Fibroblast of skin of scalp (primary cell): ENCODE measurements at regions not wholly inside any gene's neighbourhood (a gene's known extent, or its start where the extent isn't known, plus 50 kb on each side); places are given as distances from the start of the nearest gene placed in this dataset.
"Not testable (repeated sequence)": the region's sequence is repeated elsewhere in the genome, so short reads cannot be mapped to it uniquely, and the experiment has no call there.

ENCODE experiments used
- DNase-seq: peaks from one replicate; pipeline ENCODE4 v3.0.0-alpha.2; 2013

DNA sequence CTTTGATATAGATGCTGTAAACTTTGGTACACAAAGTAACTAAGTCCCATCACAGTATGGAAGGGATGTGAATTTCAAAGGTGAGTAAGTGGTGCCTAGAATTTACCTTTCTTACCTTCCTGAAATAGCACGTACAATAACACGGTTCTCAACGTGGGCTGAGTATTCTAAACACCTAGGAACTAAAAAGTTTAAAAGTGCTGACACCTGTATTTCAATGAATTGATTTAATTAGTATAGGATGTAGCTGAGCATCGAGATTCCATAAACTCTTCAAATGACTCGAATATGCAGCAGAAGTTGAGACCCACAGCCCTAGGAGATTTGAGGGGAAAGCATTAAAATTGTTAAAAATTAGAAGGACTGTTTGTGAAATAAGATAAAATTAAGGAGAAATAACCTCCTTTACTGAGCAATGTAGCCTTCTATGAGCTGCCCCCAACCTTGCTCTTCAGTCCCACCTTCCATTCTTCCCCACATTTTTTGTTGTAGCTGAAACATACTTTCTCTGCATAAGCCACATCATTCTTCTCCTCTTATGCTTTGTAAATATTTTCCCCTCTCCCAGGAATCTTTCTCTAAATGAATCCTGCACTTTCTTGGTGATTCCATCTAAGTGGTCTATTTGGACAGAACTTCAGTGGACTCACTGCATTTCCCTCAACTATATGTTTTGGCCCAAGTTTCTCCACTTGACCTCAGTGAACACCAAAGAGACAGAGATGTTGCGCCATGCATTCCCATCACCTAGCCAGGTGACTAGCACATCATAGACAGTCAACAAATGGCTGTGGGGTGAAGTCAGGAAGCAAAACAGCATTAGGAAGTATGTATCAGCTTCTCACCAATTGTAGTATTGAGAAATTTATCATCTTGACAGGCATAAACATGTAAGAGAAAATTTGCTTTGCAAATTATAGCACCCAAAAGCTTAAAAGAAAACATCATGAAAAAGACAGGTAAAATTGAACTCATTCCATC lies 156.5 kb upstream of the TAS2R1 start:
- no peak for DNase-seq

DNA sequence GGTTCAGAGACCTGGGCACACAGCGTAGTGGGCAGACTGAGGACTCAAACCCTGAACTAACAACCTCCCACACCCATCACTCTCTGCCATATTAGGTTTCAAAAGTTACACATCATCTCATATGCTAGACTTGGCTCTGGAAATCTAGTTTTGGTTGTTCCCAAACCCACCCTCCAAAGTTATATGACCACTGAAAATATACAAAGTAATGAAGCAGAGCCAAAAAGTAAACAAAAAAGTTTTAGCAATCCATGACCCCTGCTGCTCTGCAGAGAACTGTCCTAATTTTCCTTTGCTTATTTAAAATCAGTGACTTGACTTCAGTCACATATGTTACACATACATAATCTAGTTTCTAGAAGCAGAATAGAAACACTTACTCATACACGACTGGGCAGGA lies 155.6 kb upstream of the TAS2R1 start:
- no peak for DNase-seq

DNA sequence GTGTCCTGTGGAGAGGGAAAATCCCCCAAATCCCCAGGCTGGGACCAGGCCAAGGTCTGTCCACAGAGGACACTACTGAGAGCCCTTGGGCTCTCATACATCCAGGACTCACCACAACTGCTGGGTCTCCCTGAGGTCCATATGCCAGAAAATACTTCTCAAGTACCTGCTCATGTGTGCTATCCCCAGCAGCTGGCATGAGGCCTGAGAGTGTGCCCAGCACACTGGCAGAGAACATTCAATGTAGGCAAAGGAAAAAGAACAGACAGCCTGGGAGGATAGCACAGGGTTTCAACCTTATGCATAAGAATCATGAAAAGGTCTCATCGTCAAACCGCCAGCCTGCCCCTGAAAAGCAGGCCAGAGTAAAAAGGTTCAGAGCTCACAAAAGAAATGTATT lies 154.1 kb upstream of the TAS2R1 start:
- no peak for DNase-seq

DNA sequence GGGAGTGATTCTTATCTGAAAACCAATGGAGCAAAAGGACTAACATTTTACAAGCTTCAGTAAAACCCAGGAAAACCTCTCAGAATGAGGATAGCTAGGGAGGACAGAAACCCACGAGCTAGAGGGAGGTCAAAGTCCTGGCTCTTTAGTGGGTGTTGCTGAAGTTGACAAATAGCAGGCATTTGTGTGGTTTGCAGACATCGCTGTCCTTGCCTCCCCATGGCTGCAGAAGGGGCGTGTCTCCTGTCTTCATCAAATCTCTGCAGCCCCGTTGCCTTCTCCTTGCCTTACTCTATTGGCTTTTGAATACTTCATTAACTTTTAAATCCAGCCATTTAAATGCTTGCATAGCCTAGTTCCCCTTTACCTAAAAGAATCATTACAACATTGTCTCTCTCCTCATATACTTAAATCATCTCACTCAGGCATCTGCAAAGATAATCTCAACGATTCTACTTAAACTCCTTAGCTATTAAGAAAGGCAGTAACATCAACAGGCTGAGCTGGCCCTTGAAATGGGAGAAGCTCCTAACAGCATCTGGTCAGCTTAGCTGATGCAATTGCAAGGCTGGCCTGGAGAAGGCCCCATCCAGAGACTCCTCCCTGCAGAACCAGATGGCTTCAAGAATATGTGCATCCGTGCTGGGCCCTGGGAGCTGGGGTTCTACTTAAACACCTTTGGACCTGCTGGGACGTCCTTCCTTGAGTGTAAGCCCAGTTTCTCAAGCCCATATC lies 152.8 kb upstream of the TAS2R1 start:
- peak; percentile 30 for DNase-seq

DNA sequence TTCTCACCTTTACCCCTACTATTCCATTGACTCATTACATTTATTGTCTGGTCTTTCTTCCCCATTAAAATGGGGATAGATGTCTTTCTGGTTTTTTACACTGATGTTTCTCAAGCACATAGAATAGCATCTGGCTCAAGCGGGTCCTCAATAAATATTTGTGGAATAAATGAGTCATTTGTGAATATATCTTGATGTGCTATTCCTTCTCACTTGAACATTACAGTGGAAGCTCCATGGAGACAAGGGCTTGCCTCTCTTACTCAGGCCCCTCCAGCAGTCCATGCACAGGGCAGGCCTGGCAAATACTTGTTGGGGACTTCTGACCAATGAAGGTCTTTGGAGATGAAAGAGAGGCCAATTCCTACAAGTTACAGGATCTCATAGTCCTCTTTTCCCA lies 151.7 kb upstream of the TAS2R1 start:
- DNase-seq = no peak

DNA sequence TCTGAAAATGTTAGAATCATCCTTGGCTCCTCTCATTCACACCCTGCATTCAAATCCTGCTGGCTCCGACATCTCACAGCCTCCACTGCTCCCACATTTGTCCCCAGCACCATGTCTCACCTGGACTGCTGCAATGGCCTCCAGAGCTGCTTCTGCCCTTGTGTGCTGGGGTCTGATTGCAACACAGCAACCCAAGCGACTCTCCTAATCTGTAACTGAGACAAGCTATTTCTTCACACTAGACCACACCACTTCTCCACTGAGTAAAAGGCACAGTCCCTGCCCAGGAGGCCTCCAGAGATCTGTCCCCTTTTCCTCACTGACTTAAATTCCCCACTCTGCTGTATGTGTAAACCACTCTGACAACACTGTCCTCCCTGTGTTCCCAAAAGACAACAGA lies 151.1 kb upstream of the TAS2R1 start:
- DNase-seq = no peak

DNA sequence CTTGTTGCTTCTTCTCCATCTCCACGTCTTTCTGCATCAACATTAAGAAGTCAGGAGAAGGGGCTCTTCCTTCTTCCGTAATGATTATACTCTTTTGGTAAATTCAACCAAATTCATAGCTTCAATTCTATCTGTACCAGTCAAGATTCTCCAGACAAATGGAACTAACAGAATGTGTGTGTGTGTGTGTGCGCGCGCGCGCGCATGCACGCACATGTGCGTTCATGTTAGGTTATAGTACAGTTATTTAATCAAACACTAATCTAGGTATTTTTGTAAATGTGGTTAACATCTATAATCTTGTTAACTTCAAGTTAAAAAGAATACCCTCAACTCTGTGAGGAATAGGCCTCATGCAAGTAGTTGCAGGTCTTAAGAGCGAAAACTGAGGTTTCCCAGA lies 150.3 kb upstream of the TAS2R1 start:
- DNase-seq = no peak

DNA sequence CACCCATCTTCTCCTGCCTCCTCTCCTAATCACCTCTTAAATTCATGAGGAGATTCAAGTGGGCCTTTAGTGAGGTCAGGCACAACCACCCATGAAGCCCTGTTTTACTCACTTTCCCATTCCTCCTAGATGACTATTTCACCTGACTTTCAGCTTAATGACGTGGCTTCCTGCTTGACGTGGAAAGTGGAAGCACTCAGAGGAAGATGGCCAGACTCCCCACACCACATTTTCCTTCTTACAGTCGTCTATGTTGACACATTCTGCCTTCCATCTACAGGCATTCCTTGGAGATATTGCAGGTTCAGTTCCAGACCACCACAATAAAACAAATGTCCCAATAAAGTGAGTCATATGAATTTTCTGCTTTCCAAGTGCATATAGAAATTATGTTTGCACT lies 146.4 kb upstream of the TAS2R1 start:
- peak; percentile 28 for DNase-seq

DNA sequence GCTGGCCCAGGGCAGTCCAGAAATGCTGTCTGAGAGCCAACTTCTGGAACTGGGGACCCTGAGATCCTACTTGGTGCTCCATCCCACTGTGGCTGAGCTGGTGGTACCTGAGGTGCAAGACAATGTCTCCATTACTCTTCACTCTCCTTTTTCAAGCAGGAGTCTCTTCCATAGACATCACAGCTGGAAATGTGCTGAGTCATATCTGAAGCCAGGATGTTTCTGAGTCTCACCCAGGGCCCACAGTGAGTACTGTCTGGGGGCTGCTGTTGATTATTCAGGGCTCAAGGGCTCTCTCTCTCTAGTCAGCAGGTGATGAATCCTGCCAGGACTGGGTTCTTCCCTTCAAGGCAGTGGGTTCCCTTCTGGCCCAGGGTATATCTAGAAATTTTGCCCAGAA lies 145.2 kb upstream of the TAS2R1 start:
- peak; percentile 66 for DNase-seq

DNA sequence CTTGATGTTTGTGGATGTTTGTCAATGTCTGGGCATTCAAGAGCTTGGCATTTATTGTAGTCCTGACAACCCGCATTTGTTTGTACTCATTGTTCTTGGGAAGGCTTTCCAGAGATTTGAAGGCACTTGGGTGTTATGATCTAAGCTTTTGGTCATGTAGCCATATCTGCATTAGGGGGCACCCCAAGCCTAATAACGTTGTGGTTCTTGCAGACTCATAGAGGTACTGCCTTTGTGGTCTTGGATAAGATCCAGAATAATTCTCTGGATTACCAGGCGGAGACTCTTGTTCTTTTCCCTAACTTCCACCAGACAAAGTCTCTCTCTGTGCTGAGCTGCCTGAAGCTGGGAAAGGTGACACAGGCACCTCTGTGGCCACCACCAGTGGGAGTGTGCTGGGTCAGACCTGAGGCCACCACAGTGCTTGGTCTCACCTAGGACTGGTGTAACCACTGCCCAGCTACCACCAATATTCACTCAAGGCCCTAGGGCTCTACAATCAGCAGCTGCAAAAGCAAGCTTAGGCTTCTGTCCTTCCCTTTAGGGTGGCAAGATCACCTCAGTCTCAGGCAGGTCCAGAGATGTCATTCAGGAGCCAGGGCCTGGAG lies 144.4 kb upstream of the TAS2R1 start:
- peak; percentile 86 for DNase-seq

DNA sequence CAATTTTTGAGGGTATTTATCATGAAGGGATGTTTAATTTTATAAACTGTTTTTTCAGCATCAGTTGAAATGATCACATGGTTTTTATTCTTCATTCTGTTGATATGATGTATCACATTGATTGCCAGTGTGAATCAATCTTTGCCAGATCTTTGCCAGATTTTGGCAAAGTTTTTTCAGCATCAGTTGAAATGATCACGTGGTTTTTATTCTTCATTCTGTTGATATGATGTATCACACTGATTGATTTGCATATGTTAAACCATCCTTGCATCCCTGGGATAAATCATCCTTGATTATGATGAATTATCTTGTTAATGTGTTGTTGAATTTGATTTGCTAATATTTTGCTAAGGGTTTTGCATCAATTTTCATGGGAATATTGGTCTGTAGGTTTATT lies 140.9 kb upstream of the TAS2R1 start:
- DNase-seq = no peak

DNA sequence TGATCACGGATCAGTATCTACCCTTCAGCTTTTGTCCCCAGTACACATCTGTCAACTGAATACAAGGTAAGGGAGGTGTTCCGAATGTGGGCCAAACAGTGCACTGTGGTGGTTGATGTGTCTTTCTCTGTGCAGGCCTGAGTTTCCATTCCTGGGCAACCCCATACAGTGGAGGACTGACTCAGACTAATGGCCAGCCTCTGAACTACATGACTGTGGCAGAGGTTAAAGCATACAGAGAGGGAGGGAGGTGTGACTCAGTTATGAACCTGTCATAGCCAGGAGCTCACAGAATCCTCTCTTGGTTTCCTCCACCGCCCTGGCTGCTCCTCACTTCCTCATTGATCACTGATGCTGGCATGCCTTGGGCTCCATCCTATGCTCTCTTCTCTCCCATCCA lies 136.4 kb upstream of the TAS2R1 start:
- DNase-seq = no peak

DNA sequence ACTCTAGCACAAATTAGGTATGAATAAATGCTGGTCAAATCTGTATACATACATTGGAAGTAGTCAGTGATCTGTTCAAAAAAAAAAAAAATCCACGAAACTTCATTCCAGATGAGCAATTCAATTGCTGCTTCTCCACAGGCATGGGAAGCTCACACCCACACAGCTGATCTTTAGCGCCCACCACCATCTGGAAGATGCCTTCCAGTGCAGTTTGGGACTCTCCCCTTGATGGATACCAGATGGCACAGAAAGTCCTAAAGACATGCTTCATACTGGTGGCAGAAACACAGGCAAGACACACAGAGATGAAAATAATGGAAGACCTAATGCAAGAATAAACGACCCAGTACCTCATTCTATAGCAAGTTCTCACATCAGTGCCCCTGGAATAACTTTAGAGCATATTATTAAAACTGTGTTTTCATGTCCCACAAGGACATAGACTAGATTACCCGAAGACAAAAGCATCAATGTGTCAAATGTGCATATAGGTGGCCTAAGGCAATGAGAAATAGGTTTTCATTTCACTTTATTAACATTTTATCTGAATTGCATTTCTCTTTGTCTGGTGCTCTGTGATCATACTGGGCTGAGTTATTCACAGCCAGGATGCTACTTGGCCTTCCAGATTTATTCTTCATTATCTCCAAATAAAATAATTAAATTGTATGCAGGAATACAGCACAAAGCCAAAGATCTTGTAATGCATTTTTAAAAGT lies 135.4 kb upstream of the TAS2R1 start:
- DNase-seq = peak; percentile 68

DNA sequence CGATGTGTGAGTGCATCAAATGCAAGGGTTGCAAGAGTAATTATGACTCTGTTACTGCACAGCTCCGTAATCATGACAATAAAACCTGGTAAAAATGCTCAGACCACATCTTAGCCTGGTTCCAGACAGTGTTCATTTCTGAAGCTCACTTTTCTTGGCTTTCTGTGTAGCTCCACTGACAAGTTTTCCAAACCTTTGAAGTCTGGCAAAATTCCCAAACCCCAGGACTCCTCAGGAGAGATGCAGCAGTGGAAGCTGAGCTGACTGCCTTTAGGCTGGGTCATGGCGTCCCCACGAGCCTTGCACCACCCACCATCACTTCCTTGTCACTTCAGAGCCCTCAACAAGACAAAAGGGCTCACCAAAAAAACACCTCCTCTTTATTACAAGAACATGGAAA lies 131.6 kb upstream of the TAS2R1 start:
- DNase-seq = peak; percentile 28

DNA sequence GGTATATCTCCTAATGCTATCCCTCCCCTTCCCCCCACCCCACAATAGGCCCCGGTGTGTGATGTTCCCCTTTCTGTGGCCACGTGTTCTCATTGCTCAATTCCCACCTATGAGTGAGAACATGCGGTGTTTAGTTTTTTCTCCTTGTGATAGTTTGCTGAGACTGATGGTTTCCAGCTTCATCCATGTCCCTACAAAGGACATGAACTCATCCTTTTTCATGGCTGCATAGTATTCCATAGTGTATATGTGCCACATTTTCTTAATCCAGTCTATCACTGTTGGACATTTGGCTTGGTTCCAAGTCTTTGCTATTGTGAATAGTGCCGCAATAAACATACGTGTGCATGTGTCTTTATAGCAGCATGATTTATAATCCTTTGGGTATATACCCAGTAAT lies 122.5 kb upstream of the TAS2R1 start:
- DNase-seq = not testable (repeated sequence)

DNA sequence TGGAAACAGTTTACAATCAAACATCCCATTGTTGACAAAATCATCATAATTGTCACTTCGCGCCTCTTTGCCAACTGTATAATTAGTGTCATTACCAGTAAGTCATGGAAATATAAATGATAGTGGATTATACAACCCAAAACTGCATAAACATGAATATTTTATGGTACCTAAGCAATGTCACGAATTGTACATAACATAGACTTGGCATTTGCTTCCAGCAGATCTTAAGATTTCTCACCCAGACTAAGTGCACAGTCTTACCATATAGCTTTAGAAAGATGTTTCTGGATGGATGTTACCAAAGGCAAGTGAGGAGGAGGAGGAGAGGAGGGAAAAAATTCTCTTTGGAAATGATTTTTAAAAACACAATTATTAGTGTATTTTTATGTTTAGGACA lies 113.4 kb upstream of the TAS2R1 start:
- DNase-seq = no peak

DNA sequence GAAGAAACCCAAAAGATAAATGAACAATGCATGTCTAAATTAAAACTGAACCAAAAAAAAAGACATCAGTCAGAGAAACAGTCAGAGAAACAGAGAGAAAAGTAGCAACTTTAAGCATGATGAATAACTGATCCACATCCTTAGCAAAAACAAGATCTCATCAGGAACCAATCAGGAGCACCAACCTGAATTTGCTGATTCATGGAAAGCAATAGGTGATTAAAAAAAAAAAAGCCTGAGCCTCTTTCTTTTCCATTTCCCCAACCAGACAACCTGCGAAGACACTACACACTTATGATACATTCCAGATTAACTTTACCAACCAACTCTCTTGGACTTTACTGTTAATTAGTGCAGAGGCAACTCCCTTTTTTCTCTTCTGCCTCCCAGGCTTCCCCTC lies 112.7 kb upstream of the TAS2R1 start:
- DNase-seq = no peak

DNA sequence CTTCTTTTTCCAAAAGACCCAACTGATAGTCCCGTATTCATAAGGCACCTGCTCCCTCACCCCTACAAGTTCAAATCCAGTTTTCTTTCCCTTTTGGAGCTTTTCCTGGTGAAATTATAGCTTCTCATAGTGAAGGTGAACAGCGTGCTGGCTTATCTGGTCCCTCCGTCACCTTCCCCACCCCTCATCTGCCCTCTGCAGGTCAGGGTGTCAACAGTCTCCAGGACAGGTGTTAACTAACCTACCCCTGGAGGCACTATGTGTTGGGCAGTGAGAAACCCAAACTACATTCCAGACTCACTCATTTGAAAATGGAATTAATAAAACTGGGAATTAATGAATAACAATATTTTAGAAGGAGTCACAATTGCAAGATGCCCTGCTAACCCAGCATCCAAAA lies 109.0 kb upstream of the TAS2R1 start:
- DNase-seq = no peak

DNA sequence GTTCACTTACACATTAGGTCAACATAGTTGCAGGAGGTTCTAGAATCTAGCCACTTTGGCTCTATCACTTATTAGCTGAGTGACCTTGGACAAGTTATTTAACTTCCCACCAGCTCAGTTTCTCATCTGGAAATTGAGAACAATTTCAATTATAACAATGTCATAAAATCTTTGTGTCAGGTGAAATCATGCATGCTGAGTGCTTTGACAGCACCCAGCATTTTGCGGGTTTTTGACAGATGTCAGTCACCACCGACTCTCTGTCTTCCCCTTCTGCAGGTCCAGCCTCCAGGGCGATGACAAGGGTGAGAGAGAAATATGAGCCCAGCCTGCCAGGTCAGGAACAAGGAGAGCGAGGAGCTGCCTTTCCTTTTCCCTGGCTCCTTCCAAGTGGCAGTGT lies 107.1 kb upstream of the TAS2R1 start:
- DNase-seq = no peak

DNA sequence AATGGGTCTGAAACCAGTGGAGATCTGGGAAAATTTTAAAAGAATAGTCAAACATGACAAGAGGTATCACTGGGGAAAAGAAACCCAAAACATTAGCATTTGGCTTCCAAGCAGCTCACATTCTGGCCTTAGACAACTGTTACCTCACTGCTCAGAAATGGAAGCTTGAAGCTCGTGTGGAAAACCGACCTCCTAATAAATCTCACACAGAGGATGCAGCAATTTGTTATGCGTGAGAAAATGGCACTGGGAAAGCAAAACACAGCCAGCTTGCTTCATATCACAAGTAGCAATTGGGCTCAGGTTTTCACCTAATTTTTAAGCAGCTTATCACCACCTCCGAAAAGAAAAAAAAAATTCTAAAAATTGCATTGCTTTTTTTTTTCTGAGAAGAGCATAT lies 103.3 kb upstream of the TAS2R1 start:
- no peak for DNase-seq

DNA sequence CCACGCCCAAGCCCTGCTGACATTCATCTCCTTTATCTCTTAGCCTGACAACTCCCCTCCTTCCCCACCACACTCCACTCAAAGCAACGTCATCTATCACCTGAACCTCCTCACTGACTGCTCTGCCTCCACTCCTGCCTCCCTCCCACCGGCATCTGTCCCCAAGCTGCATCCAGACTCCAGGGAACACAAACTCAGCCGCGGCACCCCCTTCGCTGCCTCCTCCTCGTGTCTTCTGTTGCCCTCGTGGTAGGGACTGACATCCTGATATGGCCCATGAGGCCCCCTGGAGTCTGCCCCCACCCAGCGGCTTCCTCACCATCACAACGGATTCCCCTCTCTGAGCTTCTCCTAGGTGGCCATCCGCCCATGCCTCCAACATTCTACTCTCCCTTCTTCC lies 101.0 kb upstream of the TAS2R1 start:
- no peak for DNase-seq

DNA sequence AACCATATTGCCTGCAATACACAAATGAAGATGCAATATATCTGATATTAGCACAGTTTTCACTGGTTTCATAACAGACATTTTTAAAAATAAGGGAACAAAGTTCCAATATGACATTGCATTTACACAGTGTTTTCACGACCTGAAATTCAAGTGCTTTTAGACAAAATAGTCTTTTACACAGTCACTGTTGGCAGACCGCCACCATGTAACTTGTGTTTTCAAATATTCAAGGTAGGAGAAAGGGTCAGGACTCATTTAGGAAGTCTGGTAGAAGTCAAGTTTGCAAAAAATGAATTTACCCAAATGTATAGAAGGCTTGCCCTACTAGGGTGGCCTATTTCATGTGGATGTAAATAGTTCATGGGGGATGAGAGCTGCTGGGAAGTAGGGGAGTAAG lies 98.1 kb upstream of the TAS2R1 start:
- DNase-seq = no peak

DNA sequence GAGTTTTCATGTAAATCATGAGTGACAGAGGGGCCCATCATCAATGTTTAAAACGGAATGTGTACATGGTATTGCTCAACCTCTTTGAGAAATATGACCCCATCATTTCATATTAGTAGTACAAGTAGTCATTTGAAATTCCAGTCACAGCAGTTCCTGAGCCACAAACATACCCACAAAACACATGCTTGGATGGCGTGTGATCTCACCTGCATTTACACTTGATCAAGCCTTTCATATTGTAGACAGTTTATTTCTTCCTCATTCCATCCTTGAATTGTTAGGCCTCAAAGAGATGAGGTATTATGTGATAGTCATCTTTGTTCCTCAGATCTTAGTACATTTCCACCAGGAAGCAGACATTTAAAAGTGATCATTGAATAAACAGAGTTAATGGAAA lies 96.8 kb upstream of the TAS2R1 start:
- DNase-seq = no peak
